HG03196 (cell line): ENCODE measurements at regions not wholly inside any gene's neighbourhood (a gene's known extent, or its start where the extent isn't known, plus 50 kb on each side); places are given as distances from the start of the nearest gene placed in this dataset.

ENCODE experiments used
- ATAC-seq: cut with Tn5 transposase; IDR thresholded peaks from one replicate; pipeline ENCODE4 v1.9.1; 2021; ENCODE audit not compliant: unreplicated experiment

DNA sequence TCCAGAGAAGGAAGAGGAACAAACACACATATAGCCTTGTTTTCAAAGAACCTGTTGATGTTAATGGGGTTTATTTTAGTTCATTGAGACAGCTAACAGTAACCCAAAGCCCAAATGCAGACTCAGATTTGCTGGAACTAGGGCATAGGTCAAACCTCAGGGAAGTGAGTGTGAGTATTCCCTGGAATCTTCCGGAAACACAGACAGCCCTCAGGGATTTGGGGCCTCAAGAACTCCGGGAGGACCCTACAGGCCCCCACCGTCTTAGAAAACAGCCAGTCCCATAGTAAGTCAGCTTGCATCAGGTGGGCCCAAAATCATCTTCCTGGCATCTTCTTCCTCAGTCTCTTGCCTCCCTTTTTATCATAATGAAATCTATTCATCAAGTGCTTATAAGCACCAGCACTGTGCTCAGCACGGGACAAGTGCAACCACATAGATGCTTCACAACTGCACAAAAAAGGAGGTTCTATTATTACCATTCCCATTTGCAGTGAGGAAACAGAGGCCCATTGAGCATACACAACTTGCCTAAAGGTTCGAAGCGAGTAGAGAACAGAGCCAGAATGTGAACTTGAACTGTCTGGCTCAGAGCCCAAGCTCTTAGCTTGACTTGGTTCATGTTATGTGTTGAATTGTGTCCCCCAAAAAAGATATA, 50.2 kb upstream of the BCL11A start:
- no peak for ATAC-seq

DNA sequence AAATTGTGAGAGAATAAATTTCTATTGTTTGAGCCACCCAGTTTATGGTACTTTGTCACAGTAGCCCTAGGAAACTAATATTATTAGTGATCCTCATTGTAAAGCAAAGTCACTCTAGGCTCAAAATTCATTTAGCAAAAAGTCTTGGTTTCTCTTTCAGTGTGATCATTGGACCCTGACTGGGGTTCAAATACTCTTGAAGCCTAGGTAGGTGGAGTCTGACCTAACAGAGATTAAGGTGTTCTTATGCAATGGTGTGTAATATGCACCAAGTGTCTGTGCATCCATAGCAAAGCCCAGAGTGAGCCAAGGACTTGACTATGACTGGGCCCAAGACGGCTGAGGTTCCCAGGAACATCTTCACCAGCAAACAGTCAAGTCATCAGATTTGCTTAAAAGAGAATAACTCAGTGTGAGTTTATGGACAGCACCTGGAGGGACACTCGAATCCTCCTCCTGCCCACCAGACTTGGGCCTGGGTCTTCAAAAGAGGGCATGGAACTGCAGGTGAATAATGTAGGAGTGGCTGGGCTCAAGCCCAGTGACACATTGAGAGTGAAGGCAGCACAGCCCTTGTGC, 51.1 kb upstream of the BCL11A start:
- ATAC-seq, result no peak

DNA sequence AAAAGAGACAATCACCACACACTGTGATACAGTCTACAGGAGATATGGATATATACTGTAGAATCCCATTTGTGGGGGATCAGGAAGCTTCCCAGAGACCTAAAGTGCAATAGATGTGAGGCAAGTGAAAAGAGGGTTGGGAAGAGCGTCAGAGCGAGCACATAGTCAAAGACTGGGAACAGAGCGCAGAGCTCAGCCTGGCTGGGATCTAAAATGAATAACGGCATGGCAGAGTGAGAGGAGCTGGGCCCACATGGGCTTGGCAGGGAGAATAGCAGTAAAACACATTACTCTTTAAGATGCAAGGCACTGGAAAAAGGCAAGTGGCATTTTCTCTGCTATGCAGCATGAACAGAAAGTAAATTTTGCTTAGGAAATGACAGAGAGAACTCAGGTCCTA, 52.4 kb upstream of the BCL11A start:
- no peak for ATAC-seq

DNA sequence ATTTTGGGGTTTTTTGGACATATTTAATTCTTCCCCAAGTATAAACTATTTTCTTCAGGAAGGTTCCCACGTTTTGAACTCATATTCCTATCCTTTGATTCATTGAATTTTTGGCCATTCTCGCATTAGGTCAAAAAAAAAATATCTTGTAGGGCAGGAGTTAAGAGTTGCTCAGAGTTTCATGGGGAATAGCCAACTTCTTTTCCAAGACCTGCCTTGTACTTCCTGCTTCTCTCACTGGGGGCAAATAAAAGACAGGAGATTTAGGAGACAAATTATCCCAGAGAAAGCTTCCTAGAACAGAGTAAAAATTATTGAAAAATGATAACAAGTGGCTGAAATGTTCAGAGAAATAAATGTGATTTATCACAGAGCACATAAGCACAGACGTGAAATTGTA, 55.2 kb upstream of the BCL11A start:
- ATAC-seq, result no peak

DNA sequence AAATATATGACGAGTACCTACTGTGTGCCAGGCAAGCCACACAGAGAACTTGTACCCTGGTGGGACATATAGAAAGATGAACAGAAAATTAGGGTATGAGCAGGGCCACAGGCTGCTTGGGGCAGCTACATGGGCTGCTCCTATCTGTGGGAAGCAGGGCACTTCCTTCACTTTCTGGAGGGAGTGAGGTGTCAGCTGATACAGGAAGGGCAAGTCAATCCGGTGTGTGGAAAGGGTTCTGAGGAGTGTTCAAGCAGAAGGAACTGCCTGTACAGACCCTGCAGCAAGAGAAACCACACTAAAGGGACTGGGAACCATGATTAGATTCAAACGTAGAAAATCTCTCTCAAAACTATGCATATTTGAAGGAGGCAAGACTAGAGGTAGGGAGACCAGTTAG, 58.6 kb upstream of the BCL11A start:
- ATAC-seq, result no peak

DNA sequence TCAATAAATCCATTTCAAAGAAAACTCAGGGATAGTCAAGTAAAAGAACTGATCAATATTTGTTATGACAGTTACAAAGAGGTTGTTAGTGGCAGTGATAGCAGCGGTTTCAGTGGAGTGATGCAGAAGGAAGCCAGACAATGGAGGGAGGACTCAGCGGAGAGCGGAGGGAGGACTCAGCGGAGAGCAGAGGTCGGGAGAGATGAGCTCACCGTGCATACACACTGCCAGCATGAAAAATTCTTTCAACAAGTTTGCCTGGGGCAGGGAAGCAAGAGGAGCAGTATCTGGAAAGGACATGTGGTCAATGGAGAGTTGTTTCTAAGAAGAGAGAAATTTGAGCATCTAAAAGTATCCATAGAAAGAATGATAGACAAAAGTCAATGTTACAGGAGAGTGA, 60.9 kb upstream of the BCL11A start:
- ATAC-seq, result no peak

DNA sequence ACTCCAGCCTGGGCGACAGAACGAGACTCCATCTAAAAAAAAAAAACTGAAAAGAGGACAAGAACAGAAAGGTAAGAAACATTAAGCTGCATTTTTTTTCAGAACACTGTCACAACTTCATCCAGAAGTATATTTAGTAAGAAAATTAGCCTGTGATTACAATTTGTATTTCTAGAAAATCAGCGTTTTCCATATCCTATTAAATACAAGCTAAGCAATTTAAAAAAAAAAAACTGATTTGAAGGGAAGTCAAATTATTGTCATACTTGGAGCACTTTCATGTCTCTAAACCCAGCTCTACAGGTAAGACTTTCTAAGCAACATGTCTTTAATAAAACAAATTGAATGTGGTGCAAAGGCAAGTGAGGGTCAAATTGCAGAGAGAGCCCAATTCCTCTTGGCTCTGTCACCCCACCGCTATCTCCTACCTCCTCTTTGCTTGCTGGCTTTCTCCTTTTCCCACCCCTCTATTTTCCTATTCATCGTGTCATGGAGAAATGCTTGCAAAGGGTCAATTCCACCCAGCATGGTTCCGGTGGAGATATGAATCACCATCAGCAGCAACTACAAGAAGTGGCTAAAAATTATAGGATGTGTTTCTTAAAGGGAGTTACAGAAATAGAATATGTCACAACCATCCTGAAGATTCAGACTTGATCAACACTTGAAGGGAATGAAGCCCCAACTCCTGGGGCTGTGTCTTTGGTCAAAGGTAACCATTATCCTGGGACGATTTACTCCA, 68.4 kb upstream of the BCL11A start:
- ATAC-seq, result no peak

DNA sequence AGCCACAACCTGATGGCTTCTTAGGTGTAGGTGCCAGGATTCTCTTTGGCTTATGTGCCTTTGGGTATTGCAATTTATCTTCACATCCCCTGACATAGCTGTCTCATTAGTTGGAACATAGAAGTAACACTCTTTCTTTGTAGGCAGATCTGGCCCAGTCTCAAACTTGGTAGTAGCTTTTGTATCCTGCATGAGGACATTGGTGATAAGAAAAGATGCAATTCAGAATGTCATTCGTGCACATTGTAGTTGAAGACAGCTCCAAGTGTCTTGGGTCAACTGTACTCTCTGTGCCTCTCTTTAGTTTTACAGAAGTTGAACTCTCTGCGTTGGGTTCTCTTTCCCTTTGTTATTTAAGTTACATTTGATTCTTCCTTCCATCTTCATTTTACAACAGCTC, 69.6 kb upstream of the BCL11A start:
- no peak for ATAC-seq

DNA sequence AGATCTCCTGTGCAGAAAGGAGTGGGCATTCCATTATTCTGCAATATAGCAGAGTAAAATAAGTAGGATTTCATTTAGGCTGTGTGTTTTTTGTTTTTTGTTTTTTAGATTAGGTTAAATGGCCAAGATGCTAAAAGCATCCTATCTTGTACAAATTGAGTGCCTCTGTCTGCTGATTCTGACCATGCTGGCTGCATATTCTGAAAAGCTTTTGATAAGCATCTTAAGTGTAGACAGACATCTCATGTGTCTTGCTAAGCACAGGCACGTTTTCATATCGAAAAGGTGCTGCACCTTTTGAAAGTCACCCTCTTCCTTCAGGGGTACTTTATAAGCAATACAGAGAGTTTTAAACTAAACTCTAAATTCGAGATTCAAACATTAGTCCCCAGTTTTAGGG, 74.0 kb upstream of the BCL11A start:
- ATAC-seq, result no peak

DNA sequence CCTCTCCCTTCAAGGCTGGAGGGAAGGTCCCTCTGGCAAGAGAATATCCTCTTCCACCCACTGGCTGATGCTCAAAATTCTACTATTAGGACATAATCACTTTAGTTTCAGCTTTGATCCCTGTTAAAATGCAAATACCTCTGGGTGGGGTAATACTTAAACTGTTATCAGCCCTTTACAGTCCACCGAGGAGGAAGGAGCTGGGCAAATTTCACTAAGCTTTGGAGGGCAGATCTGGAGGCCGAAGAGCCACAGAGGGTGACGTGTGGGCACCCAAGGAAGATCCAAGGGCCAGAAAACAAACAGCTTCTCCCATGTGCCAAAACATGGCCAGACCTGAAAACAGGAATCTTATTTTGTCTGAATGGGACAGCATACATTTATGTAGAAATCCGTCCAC, 74.6 kb upstream of the BCL11A start:
- no peak for ATAC-seq

DNA sequence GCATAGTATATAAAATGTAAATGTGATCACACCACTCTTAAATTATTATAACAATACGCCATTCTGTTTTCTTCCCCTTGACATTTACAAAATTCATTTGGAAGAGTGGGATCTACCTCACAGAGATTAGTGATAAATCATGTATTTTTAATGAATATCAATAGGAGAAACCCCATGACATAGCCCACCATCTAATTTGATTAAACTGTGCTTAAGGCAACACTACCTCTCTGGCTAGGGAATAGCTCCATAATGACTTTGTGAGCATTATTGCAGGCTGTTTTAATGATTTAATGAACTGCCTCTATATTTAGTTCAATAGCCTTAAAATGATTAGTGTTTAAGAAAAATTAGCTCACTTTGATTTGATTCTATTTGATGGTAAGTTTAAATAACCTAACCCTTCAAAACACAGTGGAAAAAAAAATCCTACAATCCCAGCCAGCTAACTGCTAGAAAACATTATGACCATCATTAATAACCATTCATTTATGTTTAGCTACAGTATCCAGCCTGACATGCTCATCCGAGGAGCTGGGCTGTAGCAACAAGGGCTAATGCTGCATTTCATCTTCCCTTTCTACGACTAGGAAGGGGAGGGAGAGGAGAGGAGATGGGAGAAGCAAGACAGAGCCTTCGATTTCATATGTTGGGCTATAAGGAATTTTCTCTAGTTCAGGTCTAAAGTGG, 75.3 kb upstream of the BCL11A start:
- ATAC-seq, result no peak

DNA sequence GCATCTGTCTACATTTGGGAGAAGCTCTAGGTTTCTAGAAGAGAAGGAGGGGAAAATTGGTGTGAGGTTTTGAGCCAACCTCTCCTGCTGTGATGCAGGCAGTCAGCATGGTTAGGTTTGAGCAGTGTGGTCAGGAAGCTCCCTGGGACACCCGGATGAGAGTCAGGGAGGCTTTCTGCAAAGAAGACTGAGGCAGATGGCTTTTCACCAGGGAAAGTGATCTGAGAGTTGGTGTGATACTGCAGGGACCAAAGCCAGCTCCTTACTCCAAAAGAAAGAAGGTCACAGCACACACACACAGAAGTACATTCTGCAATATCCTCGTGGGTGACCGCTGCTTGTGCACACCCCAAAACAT, 75.8 kb upstream of the BCL11A start:
- no peak for ATAC-seq

DNA sequence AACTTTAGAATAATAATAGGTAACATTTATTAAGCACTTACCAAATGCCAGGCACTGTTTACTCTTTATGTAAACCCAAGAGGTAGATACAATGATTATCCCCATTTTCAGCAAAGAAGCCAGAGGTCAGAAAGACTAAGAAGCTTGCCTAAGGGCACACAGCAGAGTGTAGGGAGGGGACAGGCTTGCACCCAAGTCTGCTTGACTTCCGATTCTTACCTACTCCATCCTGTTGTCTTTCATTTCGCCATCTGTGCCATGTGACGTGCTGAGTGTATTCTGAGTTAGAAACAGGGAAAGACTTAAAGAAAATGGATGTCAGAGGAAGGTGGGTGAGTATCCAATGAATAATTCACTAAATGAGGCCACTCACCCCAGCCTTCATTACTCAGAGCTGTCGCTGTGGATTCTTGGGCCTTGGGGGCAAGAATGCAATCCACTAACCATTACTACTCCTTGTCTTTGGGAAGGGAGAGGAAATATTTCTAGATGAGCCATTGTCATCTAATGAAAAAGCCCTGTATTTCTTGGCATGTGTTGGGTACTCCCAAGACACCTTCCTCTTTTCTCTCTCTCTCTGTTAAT, 76.4 kb upstream of the BCL11A start:
- no peak for ATAC-seq

DNA sequence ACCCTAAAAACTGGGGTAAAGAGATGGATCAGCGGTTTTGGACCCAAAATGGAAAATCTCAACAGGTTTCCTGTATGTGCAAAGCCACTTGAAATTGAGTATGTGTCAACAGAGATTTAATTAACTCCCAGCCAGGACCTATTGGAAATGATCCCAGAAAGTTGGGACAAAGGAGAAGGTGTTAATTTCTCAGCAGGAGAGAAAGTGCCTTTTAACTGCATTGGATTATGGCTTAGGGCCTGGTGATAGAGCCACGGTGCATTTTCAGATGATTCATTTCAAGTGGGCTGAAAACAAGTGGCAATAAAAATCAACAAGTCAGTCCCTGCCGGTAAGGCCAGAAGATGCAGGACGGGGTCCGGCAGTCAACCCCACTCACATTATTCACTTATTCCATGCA, 80.2 kb upstream of the BCL11A start:
- ATAC-seq, result no peak

DNA sequence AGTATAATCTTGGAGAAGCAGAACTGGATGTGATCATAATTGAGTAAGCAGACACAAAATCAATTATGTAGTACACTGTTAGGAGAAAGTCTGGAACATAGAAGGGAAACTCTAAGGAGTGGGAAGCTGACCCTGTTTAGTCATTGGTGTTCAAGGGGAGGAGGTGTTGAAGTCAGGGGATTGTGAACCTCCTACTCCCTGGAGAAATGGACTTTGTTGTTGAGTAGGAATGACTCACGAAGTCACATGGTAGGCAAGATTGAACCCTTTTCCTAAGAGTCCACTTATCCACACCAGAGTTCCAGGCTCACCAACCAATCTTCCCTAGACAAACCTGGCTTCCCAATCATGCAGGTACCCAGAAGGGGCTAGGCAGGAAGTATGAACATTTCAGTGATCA, 81.0 kb upstream of the BCL11A start:
- ATAC-seq, result no peak

DNA sequence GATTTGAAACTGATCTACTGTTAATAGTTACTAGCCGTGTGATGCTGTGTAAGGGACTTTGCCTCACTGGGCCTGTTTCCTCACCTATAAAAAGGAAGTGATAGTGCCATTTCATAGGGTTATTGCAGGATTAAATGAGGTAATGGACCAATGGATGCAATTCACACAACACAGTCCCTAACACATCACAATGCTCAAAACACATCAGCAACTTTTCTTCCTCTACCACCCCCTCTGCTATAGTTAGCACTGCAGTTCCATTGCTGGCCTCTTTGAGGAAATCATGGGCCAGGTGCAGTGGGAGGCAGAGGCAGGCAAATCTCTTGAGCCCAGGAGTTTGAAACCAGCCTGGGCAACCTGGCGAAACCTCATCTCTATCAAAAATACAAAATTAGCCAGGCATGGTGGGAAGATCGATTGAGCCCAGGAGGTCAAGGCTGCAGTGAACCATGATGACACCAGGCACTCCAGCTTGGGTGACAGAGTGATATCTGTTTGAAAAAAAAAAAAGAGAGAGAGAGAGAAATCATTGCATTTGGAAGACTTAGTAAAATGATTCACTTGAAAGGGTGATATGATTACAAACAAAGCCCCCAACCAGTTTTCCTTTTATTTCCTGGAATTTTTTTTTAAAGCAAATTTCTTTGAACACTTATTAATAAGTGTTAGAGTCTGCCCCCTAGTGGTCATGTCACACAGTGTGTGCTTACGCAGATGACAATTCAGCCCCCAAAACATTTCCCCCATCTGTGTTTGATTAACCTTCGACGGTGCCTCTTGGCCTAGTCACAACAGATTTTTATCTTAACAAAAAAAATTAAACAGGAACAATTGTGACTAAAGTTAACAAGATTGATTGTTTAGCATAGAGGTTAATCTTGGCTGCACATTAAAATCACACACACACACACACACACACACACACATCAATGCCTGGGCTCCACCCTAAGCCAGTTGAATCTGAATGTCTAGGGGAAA, 88.6 kb upstream of the BCL11A start:
- no peak for ATAC-seq

DNA sequence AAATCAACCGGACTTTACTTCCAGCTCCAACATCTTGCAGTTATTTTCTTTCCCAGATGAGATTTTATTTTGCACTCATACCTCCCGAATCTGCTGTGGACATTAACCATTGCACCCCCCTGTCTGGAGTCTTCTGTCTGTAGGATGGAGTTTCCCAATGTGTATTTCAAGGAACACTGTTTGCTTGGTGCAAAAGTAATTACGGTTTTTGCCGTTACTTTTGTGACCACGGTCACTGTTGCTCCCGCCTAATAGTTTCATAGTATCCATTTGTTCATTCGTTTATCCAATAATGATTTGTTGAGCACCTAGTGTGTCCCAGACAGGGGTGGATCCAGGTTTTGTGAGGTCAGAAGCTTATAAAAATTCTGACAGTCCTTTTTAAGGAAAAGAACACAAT, 90.3 kb upstream of the BCL11A start:
- no peak for ATAC-seq

DNA sequence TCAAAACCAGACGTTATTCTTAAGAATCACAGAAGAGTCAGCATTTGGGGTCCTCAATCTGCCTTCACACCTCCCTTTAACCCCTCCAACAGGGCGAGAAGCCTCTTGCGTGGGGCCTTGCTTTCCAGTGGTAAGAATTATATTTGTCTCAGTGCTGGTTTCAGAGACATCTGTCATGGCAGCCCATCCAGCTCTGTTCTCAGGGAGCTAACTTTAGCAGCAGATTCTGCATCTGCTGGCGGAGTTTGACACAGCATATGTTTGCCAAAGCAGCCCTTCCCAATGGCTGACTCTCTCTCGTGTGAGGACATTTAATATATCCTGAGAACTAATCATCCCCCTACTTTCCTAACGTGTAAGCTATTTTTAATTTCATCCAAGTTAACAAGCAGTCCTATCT, 91.5 kb upstream of the BCL11A start:
- no peak for ATAC-seq

DNA sequence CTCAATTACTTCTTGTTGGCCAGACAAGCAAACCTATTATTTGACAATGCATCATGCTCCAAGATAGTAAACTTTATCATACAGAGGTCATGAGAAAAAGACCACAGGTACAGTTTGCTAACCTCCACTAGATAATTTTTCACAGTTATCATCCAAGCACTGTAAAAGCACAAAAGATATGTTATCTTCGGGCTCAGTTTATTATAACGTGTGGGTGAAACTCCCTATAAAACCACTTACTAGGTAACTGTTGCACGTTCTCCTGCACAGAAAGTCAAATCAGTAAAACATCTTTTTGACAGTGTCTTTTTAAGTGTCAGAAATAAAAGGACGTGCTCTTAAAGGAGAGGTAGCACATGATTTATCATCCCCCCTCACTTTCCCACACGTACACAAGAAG, 94.7 kb upstream of the BCL11A start:
- ATAC-seq, result no peak

DNA sequence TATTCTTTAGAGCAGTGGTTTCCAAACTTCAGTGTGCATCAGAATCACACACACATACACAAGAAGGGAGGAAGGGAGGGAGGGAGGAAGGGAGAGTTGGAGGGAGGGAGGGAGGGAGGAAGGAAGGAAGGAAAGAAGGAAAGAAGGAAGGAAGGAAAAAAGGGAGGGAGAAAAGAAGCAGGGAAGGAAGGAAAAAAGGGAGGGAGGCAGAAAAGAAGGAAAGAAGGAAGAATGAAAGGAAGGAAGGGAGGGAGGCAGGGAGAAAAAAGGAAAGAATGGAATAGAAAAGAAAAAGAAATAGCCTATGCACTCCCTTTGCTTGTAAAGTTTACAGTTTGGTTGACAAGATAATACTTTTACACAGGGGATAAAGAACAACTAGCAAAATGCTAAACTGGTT, 96.3 kb upstream of the BCL11A start:
- ATAC-seq, result no peak
